Suprapubic skin (tissue), 4 donors: ENCODE measurements at regions not wholly inside any gene's neighbourhood (a gene's known extent, or its start where the extent isn't known, plus 50 kb on each side); places are given as distances from the start of the nearest gene placed in this dataset.

Source experiments
- EP300 ChIP-seq: sonication (generic); formaldehyde crosslinking; IDR thresholded peaks from one replicate; pipeline ENCODE4 v1.6.1; 2017; ENCODE audit warnings: antibody characterized with exemption
- POLR2A ChIP-seq, 2 donors: fragments of 450-650 bp; IDR thresholded peaks; one replicate each; pipeline ENCODE4 v1.6.1; 2017; ENCODE audit warnings: antibody characterized with exemption in 2 of 2, mild to moderate bottlenecking in 2 of 2, moderate library complexity in 2 of 2
- POLR2AphosphoS5 ChIP-seq, 3 donors: sonication (generic); formaldehyde crosslinking; IDR thresholded peaks; one replicate each; pipeline ENCODE4 v1.6.1; 2017; ENCODE audit warnings: antibody characterized with exemption in 3 of 3
- TF ChIP-seq, protein P1 (sequence below), 2 donors: fragments of 200-600 bp in 1 of 2; fragments of 450-650 bp in 1 of 2; sonication (generic) in 1 of 2; IDR thresholded peaks; one replicate each; pipeline ENCODE4 v1.5.1; 2016 to 2019; ENCODE audit warnings: antibody characterized with exemption in 2 of 2, mild to moderate bottlenecking in 1 of 2, moderate library complexity in 1 of 2

GRCh38 chr12:105840384-105840783 lies 298.4 kb downstream of the NUAK1 start:
- TF ChIP-seq, protein P1, sequence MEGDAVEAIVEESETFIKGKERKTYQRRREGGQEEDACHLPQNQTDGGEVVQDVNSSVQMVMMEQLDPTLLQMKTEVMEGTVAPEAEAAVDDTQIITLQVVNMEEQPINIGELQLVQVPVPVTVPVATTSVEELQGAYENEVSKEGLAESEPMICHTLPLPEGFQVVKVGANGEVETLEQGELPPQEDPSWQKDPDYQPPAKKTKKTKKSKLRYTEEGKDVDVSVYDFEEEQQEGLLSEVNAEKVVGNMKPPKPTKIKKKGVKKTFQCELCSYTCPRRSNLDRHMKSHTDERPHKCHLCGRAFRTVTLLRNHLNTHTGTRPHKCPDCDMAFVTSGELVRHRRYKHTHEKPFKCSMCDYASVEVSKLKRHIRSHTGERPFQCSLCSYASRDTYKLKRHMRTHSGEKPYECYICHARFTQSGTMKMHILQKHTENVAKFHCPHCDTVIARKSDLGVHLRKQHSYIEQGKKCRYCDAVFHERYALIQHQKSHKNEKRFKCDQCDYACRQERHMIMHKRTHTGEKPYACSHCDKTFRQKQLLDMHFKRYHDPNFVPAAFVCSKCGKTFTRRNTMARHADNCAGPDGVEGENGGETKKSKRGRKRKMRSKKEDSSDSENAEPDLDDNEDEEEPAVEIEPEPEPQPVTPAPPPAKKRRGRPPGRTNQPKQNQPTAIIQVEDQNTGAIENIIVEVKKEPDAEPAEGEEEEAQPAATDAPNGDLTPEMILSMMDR (IDR thresholded peaks at IDR 0.05), result no peak
- TF ChIP-seq POLR2AphosphoS5 (IDR thresholded peaks at IDR 0.05) (no peak), EP300 (no peak), POLR2A (IDR thresholded peaks at IDR 0.05) (no peak)
